SHP77 treated with DMSO at 0.1 percent for 48 hours (cell line): ENCODE measurements at regions not wholly inside any gene's neighbourhood (a gene's known extent, or its start where the extent isn't known, plus 50 kb on each side); places are given as distances from the start of the nearest gene placed in this dataset.
"Not testable (repeated sequence)": the region's sequence is repeated elsewhere in the genome, so short reads cannot be mapped to it uniquely, and the experiment has no call there.

Experiments used
- DNase-seq: peaks from one replicate; lab custom pipeline; 2025; lab: John Stamatoyannopoulos, UW

DNA sequence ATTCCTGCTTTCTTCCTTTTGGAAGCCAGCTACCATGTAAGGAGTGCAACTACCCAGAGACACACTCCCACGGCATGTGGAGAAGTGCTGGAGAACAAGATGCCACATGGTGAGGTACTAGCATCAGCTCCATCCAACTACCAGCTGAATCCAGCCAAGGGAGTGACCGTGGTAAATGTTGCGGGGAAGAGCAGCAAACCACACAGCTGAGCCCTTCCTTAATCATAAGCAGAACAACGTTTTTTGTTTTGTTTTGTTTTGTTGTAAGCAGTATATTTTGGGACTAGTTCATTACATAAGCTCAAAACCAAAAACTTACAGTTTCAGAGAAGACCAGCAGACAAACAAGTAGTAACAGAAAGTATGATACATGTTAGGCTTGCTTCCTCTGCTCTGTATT is 212.6 kb upstream of the ATP10A start:
- no peak for DNase-seq

DNA sequence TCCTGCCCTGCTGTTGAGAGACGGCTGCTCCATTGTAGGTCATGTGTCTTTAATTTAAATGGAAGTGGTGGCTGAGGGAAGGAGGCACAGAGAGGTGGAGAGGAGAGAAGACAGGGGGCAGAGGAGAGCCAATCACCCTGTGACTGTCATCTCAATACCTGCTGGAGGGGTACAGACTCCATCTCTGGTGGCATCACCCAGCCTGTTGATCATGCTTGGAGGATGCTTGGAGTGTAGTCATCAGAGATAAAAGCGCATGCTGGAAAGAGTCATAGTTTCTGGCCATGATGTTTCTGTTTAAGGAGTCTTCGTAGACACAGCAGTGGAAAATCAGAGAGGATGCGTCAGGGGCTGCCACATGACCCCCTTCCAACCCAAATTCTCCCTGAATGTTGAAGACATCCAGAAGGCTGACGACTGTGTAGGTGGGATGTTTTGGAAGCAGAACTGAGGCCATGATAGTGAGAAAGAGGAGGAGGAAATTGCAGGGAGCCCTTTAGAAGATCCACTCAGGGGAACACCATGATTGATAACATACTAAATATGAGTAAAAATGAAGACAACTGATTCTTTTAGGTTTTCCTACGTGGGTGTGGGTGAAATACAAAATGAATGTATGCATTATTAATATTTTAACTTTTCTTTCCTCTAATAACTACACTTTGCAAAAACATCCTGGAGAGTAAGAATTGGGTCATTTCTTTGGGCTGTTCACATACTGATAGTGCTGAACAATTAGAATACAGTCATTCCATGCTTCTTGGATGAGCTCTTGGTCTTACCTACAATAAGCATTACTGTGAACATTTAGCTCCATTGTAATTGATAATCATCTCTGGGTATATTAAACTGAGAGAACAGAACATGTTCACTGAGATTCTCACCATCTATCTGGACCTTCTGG is 210.6 kb upstream of the ATP10A start:
- DNase-seq, result no peak

GRCh38 chr15:26070095-26070532 is 207.0 kb upstream of the ATP10A start:
- no peak for DNase-seq

DNA sequence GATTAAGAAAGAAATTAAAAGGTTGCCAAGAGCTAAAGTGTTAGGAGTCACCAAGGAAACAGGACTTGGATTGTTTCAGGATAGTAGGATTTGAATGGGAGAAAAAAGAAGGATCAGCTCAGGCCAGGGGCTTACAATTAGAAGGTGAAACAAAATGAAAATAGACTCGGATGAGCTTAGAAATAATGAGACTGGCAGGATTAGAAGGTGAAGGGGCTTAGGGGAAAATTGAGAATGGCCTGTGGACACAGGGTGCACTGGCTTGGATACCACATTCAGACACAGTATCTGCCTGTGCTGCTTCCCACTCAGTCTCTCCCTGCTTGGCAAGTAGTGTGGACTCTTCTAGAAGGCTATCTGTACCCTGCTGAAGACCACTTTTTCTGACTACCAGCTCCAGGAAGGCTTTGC is 206.1 kb upstream of the ATP10A start:
- DNase-seq, result no peak

DNA sequence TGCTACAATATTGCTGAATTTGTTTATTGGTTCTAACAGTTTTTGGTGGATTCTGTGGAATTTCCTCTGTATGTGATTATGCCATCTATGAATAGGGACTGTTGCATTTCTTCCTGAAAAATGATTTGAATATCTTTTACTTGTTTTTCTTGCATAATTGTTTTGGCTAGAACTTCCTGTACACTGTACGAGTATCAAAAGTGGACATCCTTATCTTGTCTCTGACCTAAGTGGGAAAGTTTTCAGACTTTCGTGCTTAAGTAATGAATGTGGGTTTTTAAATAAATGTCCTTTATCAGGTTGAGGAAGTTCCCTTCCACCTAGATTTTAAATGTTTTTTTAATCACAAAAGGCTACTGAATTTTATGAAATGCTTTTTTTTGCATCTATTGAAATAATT is 203.8 kb upstream of the ATP10A start:
- no peak for DNase-seq

- no peak for DNase-seq
Measured at GRCh38 chr15:26065723-26066122, 202.6 kb upstream of the ATP10A start.

DNA sequence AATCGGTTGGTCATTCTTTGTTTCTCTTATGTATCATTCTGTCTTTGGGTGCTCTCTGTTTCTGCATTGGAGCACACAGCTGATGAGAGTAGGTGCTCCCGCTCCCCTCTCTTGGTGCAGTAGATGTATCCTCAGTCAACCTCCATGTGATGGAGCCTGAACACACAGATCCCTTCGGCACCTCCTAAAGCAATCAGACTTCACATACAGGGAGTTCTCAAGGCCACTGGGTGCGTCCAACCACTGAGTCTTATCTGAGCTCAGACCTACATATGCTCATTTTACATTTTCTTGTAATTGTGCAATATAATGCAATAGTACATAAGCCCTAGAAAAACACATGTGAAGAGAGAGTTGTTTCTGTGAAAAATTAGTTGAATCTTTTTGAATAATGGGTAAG is 198.1 kb upstream of the ATP10A start:
- DNase-seq, result no peak

GRCh38 chr15:26056766-26057165 is 193.6 kb upstream of the ATP10A start:
- DNase-seq, result not testable (repeated sequence)

GRCh38 chr15:26051761-26052675 is 188.9 kb upstream of the ATP10A start:
- DNase-seq, result no peak

- no peak for DNase-seq
Measured at GRCh38 chr15:26050984-26051383, 187.9 kb upstream of the ATP10A start.

DNA sequence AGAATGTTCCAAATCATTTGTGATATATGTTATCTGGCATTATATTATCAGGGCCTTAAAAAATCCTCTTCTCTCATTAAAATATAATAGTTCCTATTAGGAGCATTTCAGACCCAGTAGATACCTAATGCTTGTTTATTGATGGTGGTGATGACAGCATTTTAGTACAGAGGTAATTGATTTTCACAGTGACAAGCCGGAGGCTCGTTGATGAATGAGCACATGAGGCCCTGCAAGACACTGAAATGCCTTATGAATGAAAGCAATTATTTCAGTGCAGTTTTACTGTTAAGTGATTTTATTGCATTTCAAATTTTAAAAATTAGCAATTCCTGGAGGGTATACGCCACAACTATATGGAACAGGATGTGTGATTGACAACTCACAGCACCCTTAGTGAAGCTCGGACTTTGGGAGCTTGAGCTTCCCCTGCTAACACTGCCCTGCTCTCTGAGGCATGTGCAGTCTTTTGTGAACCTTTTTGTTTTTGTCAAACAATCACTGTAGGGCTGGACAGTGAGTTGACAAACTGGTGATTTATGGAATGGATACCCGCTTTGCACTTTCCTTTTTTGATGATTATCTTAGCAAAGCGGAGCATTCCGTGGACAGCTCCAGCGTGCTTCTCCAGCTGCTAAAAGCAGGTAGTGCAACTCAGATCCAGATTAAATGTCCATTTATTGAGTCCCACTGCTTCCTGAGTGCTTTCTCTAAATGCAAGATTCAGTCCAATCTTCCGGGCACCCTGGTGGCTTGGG is 187.0 kb upstream of the ATP10A start:
- no peak for DNase-seq

- DNase-seq, result no peak
Measured at GRCh38 chr15:26048669-26049068, 185.5 kb upstream of the ATP10A start.

GRCh38 chr15:26045516-26045915 is 182.4 kb upstream of the ATP10A start:
- DNase-seq, result no peak

DNA sequence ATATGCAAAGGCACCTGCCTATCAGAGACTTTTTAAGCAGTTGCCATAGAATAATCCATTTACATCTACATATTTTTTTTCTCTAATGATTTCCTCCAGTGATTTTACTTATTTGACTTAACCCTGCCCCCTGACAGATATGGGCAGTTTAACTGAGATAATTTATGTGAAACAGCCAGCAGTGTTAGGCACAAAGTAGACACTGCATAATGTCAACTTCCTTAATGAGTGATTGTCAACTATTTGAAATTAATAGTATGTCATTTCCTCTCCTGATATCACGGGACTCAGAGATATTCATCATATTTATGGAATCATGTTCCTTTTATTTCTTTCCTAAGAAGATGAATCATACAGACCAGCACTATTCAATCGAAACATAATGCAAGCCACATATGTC is 179.9 kb upstream of the ATP10A start:
- DNase-seq, result no peak

DNA sequence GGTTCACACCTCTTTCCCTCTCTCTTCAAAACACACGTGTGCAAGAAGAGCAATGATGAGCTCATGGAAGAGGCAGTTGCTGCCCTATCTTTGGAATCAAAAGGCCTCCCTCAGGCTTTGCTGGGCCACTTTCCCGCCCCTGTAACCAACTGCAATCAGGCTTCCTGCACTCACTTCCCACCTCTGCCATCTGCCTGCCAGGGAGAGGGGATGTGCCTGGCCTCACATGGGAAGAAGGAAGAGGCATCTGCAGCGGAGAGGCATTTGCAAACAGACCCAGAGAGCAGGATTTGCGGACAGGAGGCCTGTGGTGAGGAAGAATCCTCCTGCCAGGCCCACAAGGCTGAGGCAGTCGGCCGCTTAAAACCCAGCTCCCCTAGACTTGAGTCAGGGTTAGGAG is 175.6 kb upstream of the ATP10A start:
- DNase-seq, result no peak

DNA sequence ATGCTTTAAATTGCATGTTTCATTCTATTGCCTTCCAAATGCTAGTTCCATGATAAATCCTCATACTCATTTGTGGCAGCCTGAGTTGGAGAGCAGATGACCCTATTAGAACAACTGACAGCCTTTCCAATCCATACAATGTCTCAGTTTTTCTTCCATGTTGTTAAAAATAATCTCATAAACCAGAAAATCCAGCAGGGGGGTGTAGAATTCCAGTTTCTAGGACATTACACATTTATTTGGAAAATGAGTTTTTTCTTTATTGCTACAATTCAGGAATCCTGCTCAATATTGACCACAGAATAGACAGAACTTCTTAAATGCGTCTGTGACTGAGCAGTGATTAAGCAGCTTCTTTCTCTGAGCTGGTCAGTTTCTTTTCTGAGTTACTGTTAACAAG is 174.2 kb upstream of the ATP10A start:
- no peak for DNase-seq

DNA sequence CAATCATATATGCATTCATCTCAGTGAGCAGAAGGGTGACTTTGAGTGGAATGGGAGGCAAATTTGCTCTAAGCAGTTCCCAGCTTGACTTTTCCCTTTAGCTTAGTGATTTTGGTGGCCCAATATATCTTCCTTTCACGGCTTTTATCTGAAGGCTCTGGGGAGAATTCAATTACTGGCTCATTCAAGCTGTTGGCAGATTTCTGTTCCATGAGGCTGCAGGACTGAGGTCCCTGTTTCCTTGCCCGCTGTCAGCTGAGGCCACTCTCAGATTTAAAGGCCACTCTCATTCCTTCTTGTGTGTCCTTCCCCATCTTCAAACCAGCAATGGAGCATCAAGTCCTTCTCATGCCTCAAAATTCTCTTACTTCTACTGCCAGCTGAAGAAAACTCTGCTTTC is 170.4 kb upstream of the ATP10A start:
- DNase-seq, result no peak

DNA sequence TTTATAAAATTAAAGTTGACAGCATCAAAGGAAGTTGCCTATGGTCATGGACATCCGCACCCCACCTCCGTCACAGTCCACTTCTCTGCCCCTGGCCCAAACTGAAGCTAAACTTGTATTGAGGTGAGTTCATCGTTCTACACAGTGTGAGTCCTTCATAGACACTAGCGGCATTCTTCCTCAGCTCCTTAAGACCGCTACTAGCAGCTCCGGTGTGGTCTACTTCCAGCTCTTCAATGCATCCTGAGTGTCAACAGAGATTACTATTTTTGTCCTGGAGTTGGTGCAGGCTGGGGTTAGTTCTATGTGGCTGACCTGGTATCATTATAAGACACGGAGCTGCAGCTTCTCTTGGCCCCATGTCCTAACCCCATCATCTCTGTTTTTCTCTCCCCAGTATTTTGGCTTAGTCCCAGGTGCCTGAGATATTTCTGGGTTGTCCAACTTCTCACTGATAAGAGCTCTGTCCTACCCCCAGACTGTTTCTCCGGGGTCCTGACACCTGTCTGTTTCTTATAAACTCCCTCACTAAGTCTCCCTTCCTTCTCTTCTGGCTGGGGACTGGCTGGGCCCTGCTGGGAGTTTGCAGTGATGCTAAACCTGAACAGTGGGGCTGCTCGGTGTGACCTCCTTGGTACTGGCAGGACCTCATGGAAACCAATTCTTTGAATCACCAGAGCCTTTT is 169.2 kb upstream of the ATP10A start:
- no peak for DNase-seq

DNA sequence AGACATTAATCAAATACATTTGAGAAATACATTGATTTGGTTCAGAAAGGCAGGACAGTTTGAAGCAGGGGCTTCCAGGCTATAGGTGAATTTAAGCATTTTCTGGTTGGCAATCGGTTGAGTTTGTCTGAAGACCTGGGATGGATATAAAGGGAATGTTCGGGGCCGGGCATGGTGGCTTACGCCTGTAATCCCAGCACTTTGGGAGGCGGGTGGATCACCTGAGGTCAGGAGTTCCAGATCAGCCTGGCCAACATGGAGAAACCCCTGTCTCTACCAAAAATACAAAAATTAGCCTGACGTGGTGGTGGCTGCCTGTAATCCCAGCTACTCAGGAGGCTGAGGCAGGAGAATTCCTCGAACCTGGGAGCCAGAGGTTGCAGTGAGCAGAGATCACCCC is 166.5 kb upstream of the ATP10A start:
- not testable (repeated sequence) for DNase-seq

DNA sequence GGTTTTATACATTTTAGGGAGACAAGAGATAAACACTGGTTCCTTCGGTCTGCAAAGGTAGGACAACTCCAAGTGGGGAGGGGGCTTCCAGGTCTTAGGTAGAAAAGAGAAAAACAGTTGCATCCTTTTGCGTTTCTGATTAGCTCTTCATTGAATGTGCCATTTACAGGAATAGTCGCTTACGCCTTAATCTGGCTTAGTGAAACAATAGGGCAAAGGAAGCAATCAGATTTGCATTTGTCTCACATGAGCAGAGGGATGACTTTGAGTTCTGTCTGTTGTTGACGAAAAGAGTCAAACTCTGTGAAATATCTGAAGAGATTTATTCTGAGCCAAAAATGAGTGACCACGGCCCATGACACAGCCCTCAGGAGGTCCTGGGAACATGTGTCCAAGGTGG is 166.0 kb upstream of the ATP10A start:
- DNase-seq, result no peak

DNA sequence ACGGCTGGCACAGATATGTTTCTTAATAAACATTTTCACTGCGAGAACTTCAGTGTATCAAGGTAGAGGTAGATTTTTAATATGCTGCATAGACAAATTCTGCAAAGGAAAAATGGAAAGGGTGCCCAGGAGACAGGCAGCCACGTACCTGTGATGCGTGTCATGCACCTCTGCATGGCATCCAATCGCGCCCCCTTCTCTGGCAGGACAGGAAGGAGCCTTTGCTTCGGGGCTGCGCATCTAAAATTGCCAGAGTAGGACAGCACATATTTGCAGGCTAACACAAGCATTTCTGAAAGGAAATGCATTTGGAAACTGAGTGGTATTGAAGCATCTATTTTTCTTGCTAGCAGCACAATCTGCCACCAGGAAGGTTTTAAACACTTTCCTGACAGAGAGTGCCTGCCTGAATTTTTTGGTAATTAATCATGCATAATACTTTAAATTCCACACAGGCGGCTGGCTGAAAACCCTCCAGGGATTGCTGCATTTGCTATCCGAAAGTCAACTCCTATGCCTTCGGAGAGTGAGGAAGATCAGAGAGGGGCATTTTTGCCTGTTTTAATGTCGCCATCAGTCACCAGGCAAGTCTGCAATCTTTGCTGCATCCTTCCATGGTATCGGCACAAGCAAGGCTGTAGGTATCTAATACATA is 165.1 kb upstream of the ATP10A start:
- DNase-seq, result no peak
